Stimulated activated CD4-positive, alpha-beta T cell treated with anti-CD3 and anti-CD28 coated beads, TNF-alpha, amount 100 ng/mL, for 1 hour (primary cell): ENCODE measurements at regions not wholly inside any gene's neighbourhood (a gene's known extent, or its start where the extent isn't known, plus 50 kb on each side); places are given as distances from the start of the nearest gene placed in this dataset.

Source experiments
- DNase-seq, 3 donors: peaks; one replicate each; pipeline ENCODE4 v3.0.0-alpha.2; 2020; ENCODE audit warnings: low read depth in 3 of 3, low spot score in 1 of 3

GRCh38 chr2:898319-898718 is 52.3 kb upstream of the SNTG2 start:
- no peak for DNase-seq

- DNase-seq: no peak
Measured at GRCh38 chr2:897091-897490, 53.6 kb upstream of the SNTG2 start.

GRCh38 chr2:893311-893710 is 57.3 kb upstream of the SNTG2 start:
- DNase-seq: no peak

GRCh38 chr2:892892-893291 is 57.8 kb upstream of the SNTG2 start:
- DNase-seq: no peak

- no peak for DNase-seq
Measured at GRCh38 chr2:892401-892800, 58.2 kb upstream of the SNTG2 start.

- DNase-seq: no peak
Measured at GRCh38 chr2:891734-892133, 58.9 kb upstream of the SNTG2 start.

- no peak for DNase-seq
Measured at GRCh38 chr2:890791-891190, 59.9 kb upstream of the SNTG2 start.

- no peak for DNase-seq
Measured at GRCh38 chr2:890214-890613, 60.4 kb upstream of the SNTG2 start.

GRCh38 chr2:888906-889566 is 61.6 kb upstream of the SNTG2 start:
- no peak for DNase-seq

- DNase-seq: no peak
Measured at GRCh38 chr2:888211-888801, 62.3 kb upstream of the SNTG2 start.

GRCh38 chr2:887639-888038 is 63.0 kb upstream of the SNTG2 start:
- DNase-seq: no peak

- DNase-seq: no peak
Measured at GRCh38 chr2:886072-887022, 64.3 kb upstream of the SNTG2 start.

- DNase-seq: no peak
Measured at GRCh38 chr2:885230-886071, 65.2 kb upstream of the SNTG2 start.

- no peak for DNase-seq
Measured at GRCh38 chr2:883803-884748, 66.6 kb upstream of the SNTG2 start.

- no peak for DNase-seq
Measured at GRCh38 chr2:883260-883802, 67.3 kb upstream of the SNTG2 start.

GRCh38 chr2:881204-881918 is 69.3 kb upstream of the SNTG2 start:
- no peak for DNase-seq

GRCh38 chr2:880201-880970 is 70.3 kb upstream of the SNTG2 start:
- DNase-seq: no peak

- DNase-seq: no peak
Measured at GRCh38 chr2:879540-879939, 71.1 kb upstream of the SNTG2 start.
